ENCODE measurements at regions not wholly inside any gene's neighbourhood (a gene's known extent, or its start where the extent isn't known, plus 50 kb on each side); places are given as distances from the start of the nearest gene placed in this dataset.

- no peak for DNase-seq
- Histone ChIP-seq H3K27me3 (ENCODE audit: insufficient read depth, low read depth) (no peaks in the 10 kb centered on the region), H3K9me2 (ENCODE audit: insufficient read depth) (no peaks in the 10 kb centered on the region), H3K27ac (no peak overlapping the region), H3K4me1 (replicated peaks; ENCODE audit: insufficient read depth) (no peaks in the 10 kb centered on the region), H3K9me3 (ENCODE audit: insufficient read depth, low read depth) (peaks cover 4% of the 10 kb centered on the region; the same call in 1 of the 2 replicates), H3K79me2 (ENCODE audit: low read depth) (no peaks in the 10 kb centered on the region), H3K4me3 (no peak overlapping the region), H3K4me2 (no peak overlapping the region), H3K36me3 (ENCODE audit: low read depth) (no peaks in the 10 kb centered on the region), H3F3A (ENCODE audit: insufficient read depth, low read depth) (no peaks in the 10 kb centered on the region), H2AFZ (no peak overlapping the region), H4K20me1 (ENCODE audit: insufficient read depth) (no peaks in the 10 kb centered on the region)
- CTCF ChIA-PET, result no interaction called here
- intact Hi-C loops (cut with micrococcal nuclease; ENCODE audit: unreplicated experiment), result no loop called here
- TF ChIP-seq EZH2 (IDR thresholded peaks at IDR 0.05; ENCODE audit: low read depth) (no peak), CTCF (conservative IDR thresholded peaks at IDR 0.05) (no peak)
- no TSS peak for BruUV-seq (replicated peaks)
- POLR2A ChIA-PET (ENCODE audit: unreplicated experiment), result no interaction called here
Observed at GRCh38 chr2:107635883-107636282, 190.8 kb upstream of the RGPD4 start.

- CTCF ChIA-PET, result no interaction called here
- intact Hi-C loops (cut with micrococcal nuclease; ENCODE audit: unreplicated experiment), result no loop called here
- Histone ChIP-seq H4K20me1 (ENCODE audit: insufficient read depth) (no peaks in the 10 kb centered on the region), H2AFZ (no peak overlapping the region), H3K9me2 (ENCODE audit: insufficient read depth) (no peaks in the 10 kb centered on the region), H3K4me3 (no peak overlapping the region), H3K36me3 (ENCODE audit: low read depth) (no peaks in the 10 kb centered on the region), H3K4me1 (replicated peaks; ENCODE audit: insufficient read depth) (no peaks in the 10 kb centered on the region), H3K9me3 (ENCODE audit: insufficient read depth, low read depth) (no peaks in the 10 kb centered on the region), H3K27ac (no peak overlapping the region), H3K4me2 (no peak overlapping the region), H3F3A (ENCODE audit: insufficient read depth, low read depth) (no peaks in the 10 kb centered on the region), H3K27me3 (ENCODE audit: insufficient read depth, low read depth) (no peaks in the 10 kb centered on the region), H3K79me2 (ENCODE audit: low read depth) (no peaks in the 10 kb centered on the region)
- TF ChIP-seq CTCF (conservative IDR thresholded peaks at IDR 0.05) (no peak), EZH2 (IDR thresholded peaks at IDR 0.05; ENCODE audit: low read depth) (no peak)
- DNase-seq, result no peak
- POLR2A ChIA-PET (ENCODE audit: unreplicated experiment), result no interaction called here
- BruUV-seq (replicated peaks), result no TSS peak
Observed at GRCh38 chr2:107645586-107645985, 181.1 kb upstream of the RGPD4 start.

GRCh38 chr2:107648781-107649404, 177.8 kb upstream of the RGPD4 start:
- Histone ChIP-seq H3K36me3 (ENCODE audit: low read depth) (no peaks in the 10 kb centered on the region), H3K4me1 (replicated peaks; ENCODE audit: insufficient read depth) (no peaks in the 10 kb centered on the region), H3K9me2 (ENCODE audit: insufficient read depth) (no peaks in the 10 kb centered on the region), H2AFZ (no peak overlapping the region), H3K27ac (no peak overlapping the region), H3K79me2 (ENCODE audit: low read depth) (no peaks in the 10 kb centered on the region), H3K4me3 (no peak overlapping the region), H3K4me2 (no peak overlapping the region), H3K9me3 (ENCODE audit: insufficient read depth, low read depth) (no peaks in the 10 kb centered on the region), H4K20me1 (ENCODE audit: insufficient read depth) (no peaks in the 10 kb centered on the region), H3F3A (ENCODE audit: insufficient read depth, low read depth) (no peaks in the 10 kb centered on the region), H3K27me3 (ENCODE audit: insufficient read depth, low read depth) (no peaks in the 10 kb centered on the region)
- BruUV-seq (replicated peaks), result no TSS peak
- ChIA-PET POLR2A (ENCODE audit: unreplicated experiment) (no interaction called here), CTCF (interaction anchor here (0.6 kb wide), 1 partner anchor 113 kb away, joined by 3 read pairs; no protein-coding TSS in a partner anchor)
- no peak for DNase-seq
- TF ChIP-seq CTCF (conservative IDR thresholded peaks at IDR 0.05), result no peak
- no peak for TF ChIP-seq EZH2 (IDR thresholded peaks at IDR 0.05; ENCODE audit: low read depth)
- intact Hi-C loops (cut with micrococcal nuclease; ENCODE audit: unreplicated experiment), result no loop called here
